ENCODE measurements at regions not wholly inside any gene's neighbourhood (a gene's known extent, or its start where the extent isn't known, plus 50 kb on each side); places are given as distances from the start of the nearest gene placed in this dataset.

DNA sequence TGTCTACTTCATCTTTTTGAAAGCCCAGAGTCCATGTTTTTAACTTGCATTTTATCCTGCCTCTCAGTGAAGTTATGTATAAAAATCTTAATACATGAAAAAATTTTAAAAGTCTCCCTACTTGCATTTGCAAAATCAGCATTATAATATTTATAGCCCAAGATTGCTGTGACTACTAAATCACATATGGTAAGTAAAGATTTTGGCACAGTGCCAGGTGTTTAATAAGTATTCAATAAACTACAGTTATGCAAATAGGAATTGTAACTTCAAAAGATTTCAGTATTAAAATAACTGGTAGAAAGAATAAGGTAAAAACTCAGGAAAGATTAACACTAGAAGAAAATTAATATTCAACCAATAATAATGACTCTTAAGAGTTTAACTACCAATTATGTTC is 641.7 kb downstream of the LRRIQ3 start:
- H3K36me3 Mint-ChIP-seq (ENCODE audit: insufficient read depth, unreplicated experiment), result no peaks in the 10 kb centered on the region
- TF ChIP-seq, protein P1, sequence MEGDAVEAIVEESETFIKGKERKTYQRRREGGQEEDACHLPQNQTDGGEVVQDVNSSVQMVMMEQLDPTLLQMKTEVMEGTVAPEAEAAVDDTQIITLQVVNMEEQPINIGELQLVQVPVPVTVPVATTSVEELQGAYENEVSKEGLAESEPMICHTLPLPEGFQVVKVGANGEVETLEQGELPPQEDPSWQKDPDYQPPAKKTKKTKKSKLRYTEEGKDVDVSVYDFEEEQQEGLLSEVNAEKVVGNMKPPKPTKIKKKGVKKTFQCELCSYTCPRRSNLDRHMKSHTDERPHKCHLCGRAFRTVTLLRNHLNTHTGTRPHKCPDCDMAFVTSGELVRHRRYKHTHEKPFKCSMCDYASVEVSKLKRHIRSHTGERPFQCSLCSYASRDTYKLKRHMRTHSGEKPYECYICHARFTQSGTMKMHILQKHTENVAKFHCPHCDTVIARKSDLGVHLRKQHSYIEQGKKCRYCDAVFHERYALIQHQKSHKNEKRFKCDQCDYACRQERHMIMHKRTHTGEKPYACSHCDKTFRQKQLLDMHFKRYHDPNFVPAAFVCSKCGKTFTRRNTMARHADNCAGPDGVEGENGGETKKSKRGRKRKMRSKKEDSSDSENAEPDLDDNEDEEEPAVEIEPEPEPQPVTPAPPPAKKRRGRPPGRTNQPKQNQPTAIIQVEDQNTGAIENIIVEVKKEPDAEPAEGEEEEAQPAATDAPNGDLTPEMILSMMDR (IDR thresholded peaks at IDR 0.05; ENCODE audit: insufficient read depth in 1 of 2, low read depth in 1 of 2, low read length in 1 of 2, severe bottlenecking in 1 of 2, unreplicated experiment in 1 of 2), result no peak

DNA sequence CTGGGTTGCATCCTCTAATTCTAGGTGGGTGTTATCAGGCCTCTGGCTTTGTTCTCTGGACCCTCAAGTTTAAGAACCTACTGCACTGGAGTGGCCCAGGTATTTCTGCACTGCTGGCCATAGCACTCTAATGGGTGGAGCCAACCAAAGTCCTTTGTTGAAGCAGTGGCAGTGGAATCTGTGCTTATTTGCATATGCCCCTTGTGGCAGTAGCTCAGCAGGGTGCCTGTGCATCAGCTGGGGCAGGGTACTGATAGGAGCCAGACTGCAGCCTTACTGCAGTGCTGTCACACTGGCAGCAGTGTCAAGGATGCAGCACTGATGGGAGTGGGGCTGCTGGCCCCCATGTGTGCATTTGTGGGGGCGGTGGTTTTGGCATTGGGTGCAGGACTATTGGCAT is 660.6 kb downstream of the LRRIQ3 start:
- Mint-ChIP-seq H3K4me1 (ENCODE audit: low read depth, unreplicated experiment) (no peaks in the 10 kb centered on the region), H3K4me3 (ENCODE audit: unreplicated experiment) (no peak overlapping the region), H3K27ac (ENCODE audit: unreplicated experiment) (no peak overlapping the region), H3K9me3 (ENCODE audit: unreplicated experiment) (no peaks in the 10 kb centered on the region), H3K36me3 (ENCODE audit: insufficient read depth, unreplicated experiment) (no peaks in the 10 kb centered on the region), H3K27me3 (ENCODE audit: insufficient read depth, unreplicated experiment) (peaks cover 3% of the 10 kb centered on the region)
- TF ChIP-seq, protein P1 (IDR thresholded peaks at IDR 0.05; ENCODE audit: insufficient read depth in 1 of 2, low read depth in 1 of 2, low read length in 1 of 2, severe bottlenecking in 1 of 2, unreplicated experiment in 1 of 2), result no peak
- intact Hi-C loops (cut with micrococcal nuclease; ENCODE audit: unreplicated experiment), result no loop called here
- no TSS peak for BruUV-seq (replicated peaks)
- Histone ChIP-seq H3K4me3 (ENCODE audit: low read depth, low read length) (no peak overlapping the region), H3K27me3 (replicated peaks; ENCODE audit: control insufficient read depth, insufficient read depth, low read length) (no peaks in the 10 kb centered on the region), H3K9me3 (no peaks in the 10 kb centered on the region), H3K36me3 (ENCODE audit: control insufficient read depth, insufficient read depth, low read length) (no peaks in the 10 kb centered on the region), H3K4me1 (no peaks in the 10 kb centered on the region)
- DNase-seq, result no peak
- CTCF ChIA-PET, result no interaction called here
- POLR2A ChIA-PET, result no interaction called here

More for the DNA sequence above, 641.7 kb downstream of the LRRIQ3 start:
- no peak for DNase-seq
- Mint-ChIP-seq H3K9me3 (ENCODE audit: unreplicated experiment) (peaks cover 10% of the 10 kb centered on the region), H3K4me1 (ENCODE audit: low read depth, unreplicated experiment) (no peaks in the 10 kb centered on the region), H3K27me3 (ENCODE audit: insufficient read depth, unreplicated experiment) (no peaks in the 10 kb centered on the region), H3K27ac (ENCODE audit: unreplicated experiment) (no peak overlapping the region), H3K4me3 (ENCODE audit: unreplicated experiment) (no peak overlapping the region)
- intact Hi-C loops (cut with micrococcal nuclease; ENCODE audit: unreplicated experiment), result no loop called here
- H3K36me3 ChIP-seq (ENCODE audit: control insufficient read depth, insufficient read depth, low read length), result no peaks in the 10 kb centered on the region
- CTCF ChIA-PET, result no interaction called here
- H3K4me3 ChIP-seq (ENCODE audit: low read depth, low read length), result no peak overlapping the region
- BruUV-seq (replicated peaks), result no TSS peak
- H3K9me3 ChIP-seq, result no peaks in the 10 kb centered on the region
- no peaks in the 10 kb centered on the region for H3K4me1 ChIP-seq
- POLR2A ChIA-PET, result no interaction called here
- no peaks in the 10 kb centered on the region for H3K27me3 ChIP-seq (replicated peaks; ENCODE audit: control insufficient read depth, insufficient read depth, low read length)

DNA sequence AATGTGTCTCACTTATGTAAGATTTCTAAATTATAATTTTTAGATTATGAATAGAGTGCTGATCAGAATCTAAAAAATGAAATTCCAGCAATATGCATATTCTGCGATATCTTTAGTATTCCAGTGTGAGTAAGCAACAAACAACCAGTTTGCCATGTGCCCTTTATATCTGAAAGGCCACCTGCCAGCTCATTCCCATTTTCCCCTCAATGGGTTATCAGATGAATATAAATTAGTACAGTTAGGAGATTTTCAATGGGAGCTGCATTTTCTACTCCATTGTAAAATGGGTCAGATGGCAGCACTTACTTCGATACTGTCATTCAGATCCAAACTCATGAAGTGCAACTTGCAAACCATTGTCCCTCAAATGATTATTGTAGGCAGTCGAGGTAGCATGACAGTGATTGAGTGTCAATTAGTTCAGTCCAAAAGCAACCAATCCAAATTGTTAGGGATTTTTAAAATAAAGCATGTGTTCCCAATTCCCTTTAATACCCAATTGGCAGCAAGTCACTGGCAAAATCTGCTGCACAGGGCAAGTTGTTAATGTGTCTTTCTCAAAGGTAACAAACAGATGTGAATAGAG is 680.3 kb downstream of the LRRIQ3 start:
- Mint-ChIP-seq H3K9me3 (ENCODE audit: unreplicated experiment) (no peaks in the 10 kb centered on the region), H3K36me3 (ENCODE audit: insufficient read depth, unreplicated experiment) (no peaks in the 10 kb centered on the region), H3K4me3 (ENCODE audit: unreplicated experiment) (no peak overlapping the region), H3K27ac (ENCODE audit: unreplicated experiment) (no peak overlapping the region), H3K4me1 (ENCODE audit: low read depth, unreplicated experiment) (no peaks in the 10 kb centered on the region), H3K27me3 (ENCODE audit: insufficient read depth, unreplicated experiment) (no peaks in the 10 kb centered on the region)
- POLR2A ChIA-PET, result no interaction called here
- CTCF ChIA-PET, result no interaction called here
- Histone ChIP-seq H3K4me1 (no peaks in the 10 kb centered on the region), H3K36me3 (ENCODE audit: control insufficient read depth, insufficient read depth, low read length) (no peaks in the 10 kb centered on the region), H3K27me3 (replicated peaks; ENCODE audit: control insufficient read depth, insufficient read depth, low read length) (no peaks in the 10 kb centered on the region), H3K4me3 (ENCODE audit: low read depth, low read length) (no peak overlapping the region), H3K9me3 (no peaks in the 10 kb centered on the region)
- no TSS peak for BruUV-seq (replicated peaks)
- no peak for DNase-seq
- TF ChIP-seq, protein P1 (IDR thresholded peaks at IDR 0.05; ENCODE audit: insufficient read depth in 1 of 2, low read depth in 1 of 2, low read length in 1 of 2, severe bottlenecking in 1 of 2, unreplicated experiment in 1 of 2), result no peak
- intact Hi-C loops (cut with micrococcal nuclease; ENCODE audit: unreplicated experiment), result no loop called here
